ENCODE measurements at regions not wholly inside any gene's neighbourhood (a gene's known extent, or its start where the extent isn't known, plus 50 kb on each side); places are given as distances from the start of the nearest gene placed in this dataset.

GRCh38 chr10:9091530-9092093, 1037.1 kb downstream of the GATA3 start:
- TF ChIP-seq, protein P1, sequence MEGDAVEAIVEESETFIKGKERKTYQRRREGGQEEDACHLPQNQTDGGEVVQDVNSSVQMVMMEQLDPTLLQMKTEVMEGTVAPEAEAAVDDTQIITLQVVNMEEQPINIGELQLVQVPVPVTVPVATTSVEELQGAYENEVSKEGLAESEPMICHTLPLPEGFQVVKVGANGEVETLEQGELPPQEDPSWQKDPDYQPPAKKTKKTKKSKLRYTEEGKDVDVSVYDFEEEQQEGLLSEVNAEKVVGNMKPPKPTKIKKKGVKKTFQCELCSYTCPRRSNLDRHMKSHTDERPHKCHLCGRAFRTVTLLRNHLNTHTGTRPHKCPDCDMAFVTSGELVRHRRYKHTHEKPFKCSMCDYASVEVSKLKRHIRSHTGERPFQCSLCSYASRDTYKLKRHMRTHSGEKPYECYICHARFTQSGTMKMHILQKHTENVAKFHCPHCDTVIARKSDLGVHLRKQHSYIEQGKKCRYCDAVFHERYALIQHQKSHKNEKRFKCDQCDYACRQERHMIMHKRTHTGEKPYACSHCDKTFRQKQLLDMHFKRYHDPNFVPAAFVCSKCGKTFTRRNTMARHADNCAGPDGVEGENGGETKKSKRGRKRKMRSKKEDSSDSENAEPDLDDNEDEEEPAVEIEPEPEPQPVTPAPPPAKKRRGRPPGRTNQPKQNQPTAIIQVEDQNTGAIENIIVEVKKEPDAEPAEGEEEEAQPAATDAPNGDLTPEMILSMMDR (IDR thresholded peaks at IDR 0.05; ENCODE audit: insufficient read depth, low read length, poor library complexity, severe bottlenecking) = no peak
- Histone ChIP-seq H3K27me3 (ENCODE audit: control insufficient read depth, insufficient read depth, low read length) (no peaks in the 10 kb centered on the region), H3K4me3 (ENCODE audit: low read depth, low read length) (no peak overlapping the region), H3K36me3 (ENCODE audit: control insufficient read depth, insufficient read depth, low read length) (no peaks in the 10 kb centered on the region)
- DNase-seq (ENCODE audit: low read depth) = no peak

DNA sequence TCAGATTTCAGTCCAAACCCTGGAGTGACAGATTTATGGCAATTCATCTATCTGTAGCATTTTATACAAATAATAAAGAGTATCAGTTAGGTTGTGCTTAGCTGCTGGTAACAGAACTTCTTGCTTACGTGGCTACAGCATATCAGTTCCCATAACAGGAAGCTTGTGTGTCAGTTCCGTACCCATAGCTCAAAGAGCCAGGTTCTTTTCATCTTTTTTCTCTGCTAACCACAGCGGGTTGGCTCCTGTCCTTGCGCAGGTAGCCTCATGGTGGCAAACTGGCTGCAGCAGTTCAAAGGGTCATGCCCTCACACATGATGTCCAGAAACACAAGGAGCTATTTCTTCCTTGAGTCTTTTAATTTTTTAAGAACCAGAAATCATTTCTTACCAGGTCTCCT, 1041.8 kb downstream of the GATA3 start:
- Histone ChIP-seq H3K36me3 (ENCODE audit: control insufficient read depth, insufficient read depth, low read length) (no peaks in the 10 kb centered on the region), H3K4me3 (ENCODE audit: low read depth, low read length) (no peak overlapping the region), H3K27me3 (ENCODE audit: control insufficient read depth, insufficient read depth, low read length) (no peaks in the 10 kb centered on the region)
- TF ChIP-seq, protein P1 (IDR thresholded peaks at IDR 0.05; ENCODE audit: insufficient read depth, low read length, poor library complexity, severe bottlenecking) = no peak
- no peak for DNase-seq (ENCODE audit: low read depth)

GRCh38 chr10:9097206-9097990, 1042.9 kb downstream of the GATA3 start:
- TF ChIP-seq, protein P1 (IDR thresholded peaks at IDR 0.05; ENCODE audit: insufficient read depth, low read length, poor library complexity, severe bottlenecking) = no peak
- no peak for DNase-seq (ENCODE audit: low read depth)
- H3K27me3 ChIP-seq (ENCODE audit: control insufficient read depth, insufficient read depth, low read length) = no peaks in the 10 kb centered on the region

GRCh38 chr10:9097991-9098306, 1043.5 kb downstream of the GATA3 start:
- Histone ChIP-seq H3K27me3 (ENCODE audit: control insufficient read depth, insufficient read depth, low read length) (no peaks in the 10 kb centered on the region), H3K36me3 (ENCODE audit: control insufficient read depth, insufficient read depth, low read length) (no peaks in the 10 kb centered on the region), H3K4me3 (ENCODE audit: low read depth, low read length) (no peak overlapping the region)
- DNase-seq (ENCODE audit: low read depth) = no peak
- TF ChIP-seq, protein P1 (IDR thresholded peaks at IDR 0.05; ENCODE audit: insufficient read depth, low read length, poor library complexity, severe bottlenecking) = no peak

More at GRCh38 chr10:9097206-9097990, 1042.9 kb downstream of the GATA3 start:
- Histone ChIP-seq H3K4me3 (ENCODE audit: low read depth, low read length) (no peak overlapping the region), H3K36me3 (ENCODE audit: control insufficient read depth, insufficient read depth, low read length) (no peaks in the 10 kb centered on the region)

- Histone ChIP-seq H3K27me3 (ENCODE audit: control insufficient read depth, insufficient read depth, low read length) (no peaks in the 10 kb centered on the region), H3K36me3 (ENCODE audit: control insufficient read depth, insufficient read depth, low read length) (no peaks in the 10 kb centered on the region), H3K4me3 (ENCODE audit: low read depth, low read length) (no peak overlapping the region)
- no peak for DNase-seq (ENCODE audit: low read depth)
- TF ChIP-seq, protein P1 (IDR thresholded peaks at IDR 0.05; ENCODE audit: insufficient read depth, low read length, poor library complexity, severe bottlenecking) = no peak
These were observed 1047.5 kb downstream of the GATA3 start for GRCh38 chr10:9102026-9102425.

GRCh38 chr10:9103301-9103700, 1048.8 kb downstream of the GATA3 start:
- Histone ChIP-seq H3K27me3 (ENCODE audit: control insufficient read depth, insufficient read depth, low read length) (no peaks in the 10 kb centered on the region), H3K4me3 (ENCODE audit: low read depth, low read length) (no peak overlapping the region), H3K36me3 (ENCODE audit: control insufficient read depth, insufficient read depth, low read length) (no peaks in the 10 kb centered on the region)
- DNase-seq (ENCODE audit: low read depth) = no peak
- TF ChIP-seq, protein P1 (IDR thresholded peaks at IDR 0.05; ENCODE audit: insufficient read depth, low read length, poor library complexity, severe bottlenecking) = no peak

Data from kidney epithelial cell (primary cell).